RWPE2 (cell line): ENCODE measurements at regions not wholly inside any gene's neighbourhood (a gene's known extent, or its start where the extent isn't known, plus 50 kb on each side); places are given as distances from the start of the nearest gene placed in this dataset.

Experiments
- ATAC-seq: fragments of 200-7000 bp; cut with Tn5 transposase; 3 replicates; pipeline ENCODE4 v1.9.1; 2021; ENCODE audit warnings: low read depth
- DNase-seq: peaks from one replicate; pipeline ENCODE4 v3.0.0-alpha.2; 2020; ENCODE audit warnings: low spot score
- H3K27ac ChIP-seq: fragments of 450-650 bp; 2 replicates; pipeline ENCODE4 v1.5.1; 2017; ENCODE audit warnings: mild to moderate bottlenecking; ENCODE audit not compliant: poor library complexity, severe bottlenecking
- H3K27me3 ChIP-seq: fragments of 250-450 bp; sonication (Bioruptor Pico); 2 replicates; pipeline ENCODE4 v1.5.1; 2021; ENCODE audit warnings: mild to moderate bottlenecking, moderate library complexity; ENCODE audit not compliant: insufficient read depth, poor library complexity, severe bottlenecking
- H3K36me3 ChIP-seq: fragments of 250-450 bp; sonication (Bioruptor Pico); 2 replicates; pipeline ENCODE4 v1.5.1; 2020; ENCODE audit warnings: low read depth, mild to moderate bottlenecking, moderate library complexity
- H3K4me1 ChIP-seq: fragments of 250-450 bp; sonication (Bioruptor Pico); 2 replicates; pipeline ENCODE4 v1.5.1; 2021; ENCODE audit warnings: mild to moderate bottlenecking, moderate library complexity; ENCODE audit not compliant: insufficient read depth, poor library complexity, severe bottlenecking
- H3K4me3 ChIP-seq: fragments of 250-450 bp; sonication (Bioruptor Pico); 2 replicates; pipeline ENCODE4 v1.5.1; 2021; ENCODE audit warnings: mild to moderate bottlenecking, moderate library complexity; ENCODE audit not compliant: severe bottlenecking
- H3K9me3 ChIP-seq: fragments of 250-450 bp; sonication (Bioruptor Pico); 2 replicates; pipeline ENCODE4 v1.5.1; 2021; ENCODE audit warnings: mild to moderate bottlenecking, moderate library complexity; ENCODE audit not compliant: severe bottlenecking
- CTCF ChIP-seq: fragments of 450-650 bp; IDR thresholded peaks from one replicate; pipeline ENCODE4 v1.5.1; 2017; ENCODE audit warnings: mild to moderate bottlenecking, moderate library complexity; ENCODE audit not compliant: poor library complexity, severe bottlenecking

GRCh38 chr18:76736309-76736708 is 86.0 kb upstream of the ZNF236 start:
- no peaks in the 10 kb centered on the region for H3K9me3 ChIP-seq
- H3K27ac ChIP-seq: no peak overlapping the region
- H3K36me3 ChIP-seq: no peaks in the 10 kb centered on the region
- no peak for DNase-seq
- ATAC-seq: no peak
- peaks cover 13% of the 10 kb centered on the region for H3K4me1 ChIP-seq
- no peak for TF ChIP-seq CTCF
- no peaks in the 10 kb centered on the region for H3K27me3 ChIP-seq
- no peak overlapping the region for H3K4me3 ChIP-seq

DNA sequence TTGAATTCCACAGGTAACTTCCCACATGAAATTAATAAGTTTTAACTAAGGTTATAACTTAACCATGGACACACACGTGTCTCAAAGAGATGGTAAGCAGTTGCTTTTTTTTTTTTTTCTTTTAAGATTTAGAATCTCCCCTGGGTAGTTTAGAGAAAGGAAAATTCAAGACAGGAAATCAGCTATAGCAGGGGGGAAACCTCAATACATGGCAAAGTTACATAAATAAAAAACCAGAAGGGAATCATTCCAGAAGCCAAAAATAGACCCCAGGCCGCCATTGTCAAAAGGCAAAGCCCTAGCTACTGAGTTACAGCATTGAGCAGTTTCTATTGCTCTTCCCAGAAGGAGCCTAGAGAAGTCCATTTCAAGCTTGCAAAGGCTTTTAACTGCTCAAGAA is 91.5 kb upstream of the ZNF236 start:
- H3K27ac ChIP-seq: no peak overlapping the region
- no peaks in the 10 kb centered on the region for H3K36me3 ChIP-seq
- H3K9me3 ChIP-seq: no peaks in the 10 kb centered on the region
- H3K4me3 ChIP-seq: no peak overlapping the region
- no peaks in the 10 kb centered on the region for H3K27me3 ChIP-seq
- H3K4me1 ChIP-seq: no peaks in the 10 kb centered on the region
- TF ChIP-seq CTCF: no peak
- ATAC-seq (no peak), DNase-seq (no peak)

- H3K4me3 ChIP-seq: no peak overlapping the region
- no peaks in the 10 kb centered on the region for H3K9me3 ChIP-seq
- no peaks in the 10 kb centered on the region for H3K27me3 ChIP-seq
- TF ChIP-seq CTCF: no peak
- no peaks in the 10 kb centered on the region for H3K36me3 ChIP-seq
- ATAC-seq (no peak), DNase-seq (no peak)
- H3K4me1 ChIP-seq: no peaks in the 10 kb centered on the region
- no peak overlapping the region for H3K27ac ChIP-seq
Observed at GRCh38 chr18:76727589-76727988, 94.8 kb upstream of the ZNF236 start.

DNA sequence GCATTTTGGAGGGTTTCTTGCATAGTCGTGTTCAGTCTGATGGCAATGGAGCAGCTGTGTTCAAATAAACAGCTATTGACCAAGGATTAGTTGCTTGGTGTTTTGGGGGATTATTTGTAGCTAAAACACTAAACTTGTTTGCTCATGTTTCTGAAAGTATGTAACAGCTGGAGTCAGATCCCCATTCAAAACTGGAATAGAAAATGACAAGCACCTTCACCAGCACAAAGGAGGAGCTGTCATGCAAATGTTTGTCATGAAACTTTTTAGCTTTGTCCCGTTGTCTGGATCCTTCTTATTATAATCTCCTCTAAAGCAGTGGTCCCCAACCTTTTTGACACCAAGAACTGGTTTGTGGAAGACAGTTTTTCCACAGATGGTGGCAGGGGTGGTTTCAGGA is 96.9 kb upstream of the ZNF236 start:
- Histone ChIP-seq H3K36me3 (no peaks in the 10 kb centered on the region), H3K9me3 (no peaks in the 10 kb centered on the region), H3K4me1 (no peaks in the 10 kb centered on the region), H3K27ac (no peak overlapping the region), H3K4me3 (no peak overlapping the region), H3K27me3 (no peaks in the 10 kb centered on the region)
- no peak for DNase-seq
- no peak for ATAC-seq
- no peak for TF ChIP-seq CTCF

- H3K27me3 ChIP-seq: no peaks in the 10 kb centered on the region
- DNase-seq (no peak), ATAC-seq (no peak)
- no peaks in the 10 kb centered on the region for H3K4me1 ChIP-seq
- TF ChIP-seq CTCF: no peak
- no peak overlapping the region for H3K4me3 ChIP-seq
- no peaks in the 10 kb centered on the region for H3K9me3 ChIP-seq
- H3K27ac ChIP-seq: no peak overlapping the region
- no peaks in the 10 kb centered on the region for H3K36me3 ChIP-seq
Observed at GRCh38 chr18:76722224-76723061, 99.9 kb upstream of the ZNF236 start.
